ENCODE measurements at regions not wholly inside any gene's neighbourhood (a gene's known extent, or its start where the extent isn't known, plus 50 kb on each side); places are given as distances from the start of the nearest gene placed in this dataset.
"Not testable (repeated sequence)": the region's sequence is repeated elsewhere in the genome, so short reads cannot be mapped to it uniquely, and the experiment has no call there.

DNA sequence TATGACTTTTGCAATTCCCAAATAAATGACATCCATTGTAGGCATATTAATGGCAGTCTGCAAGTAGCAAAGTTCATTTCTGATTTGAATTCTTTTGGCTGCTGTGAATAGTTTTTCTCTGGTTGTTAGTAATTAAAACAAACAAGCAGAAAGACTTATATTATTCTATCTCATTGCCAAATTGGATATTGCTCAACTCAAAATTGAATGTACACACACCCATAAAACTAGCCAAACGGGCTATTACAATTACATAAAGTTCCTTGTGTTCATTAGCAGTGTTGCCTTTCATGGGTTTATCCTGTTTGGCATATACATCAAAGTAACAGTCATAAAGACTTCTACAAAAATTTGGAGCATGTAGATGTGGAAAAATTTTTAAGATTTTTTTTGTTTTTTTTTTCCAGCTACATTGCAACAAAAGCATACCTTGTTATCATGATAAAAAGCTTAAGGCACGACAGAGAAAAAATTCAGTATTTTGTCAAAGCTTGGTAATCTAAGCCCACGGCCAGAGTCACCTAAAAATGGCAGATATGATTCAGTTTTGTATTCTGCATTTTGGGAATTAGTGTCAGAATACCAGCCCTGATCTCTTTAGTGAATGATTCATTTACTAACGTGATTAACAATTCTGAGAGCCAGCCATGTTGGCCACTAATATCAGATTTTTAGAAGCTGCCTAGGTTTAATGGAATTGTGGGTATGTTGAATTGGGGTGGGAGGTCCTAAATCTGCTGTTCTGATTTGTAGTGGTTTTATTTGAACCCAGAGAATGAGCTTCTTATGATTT, 108.4 kb downstream of the KLF5 start:
- DNase-seq (ENCODE audit: low read depth) = no peak

DNA sequence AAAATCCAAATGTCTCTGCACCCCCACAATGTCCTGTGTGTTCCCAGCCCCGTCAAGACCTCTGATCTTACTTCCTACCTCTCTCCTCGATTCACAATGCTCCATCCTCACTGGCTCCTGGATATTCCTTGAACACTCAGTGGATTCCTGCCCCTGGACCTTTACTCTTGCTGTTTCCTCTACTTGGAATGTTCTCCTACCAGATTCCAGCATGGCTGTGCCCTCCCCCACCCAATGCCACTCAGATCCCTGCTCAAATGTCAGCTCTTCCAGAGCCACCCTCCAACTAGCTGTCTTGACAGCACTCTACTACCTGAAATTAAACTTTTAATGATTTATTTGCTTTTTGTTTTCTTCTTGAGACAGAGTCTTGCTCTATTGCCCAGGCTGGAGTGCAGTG, 107.4 kb downstream of the KLF5 start:
- no peak for DNase-seq (ENCODE audit: low read depth)

DNA sequence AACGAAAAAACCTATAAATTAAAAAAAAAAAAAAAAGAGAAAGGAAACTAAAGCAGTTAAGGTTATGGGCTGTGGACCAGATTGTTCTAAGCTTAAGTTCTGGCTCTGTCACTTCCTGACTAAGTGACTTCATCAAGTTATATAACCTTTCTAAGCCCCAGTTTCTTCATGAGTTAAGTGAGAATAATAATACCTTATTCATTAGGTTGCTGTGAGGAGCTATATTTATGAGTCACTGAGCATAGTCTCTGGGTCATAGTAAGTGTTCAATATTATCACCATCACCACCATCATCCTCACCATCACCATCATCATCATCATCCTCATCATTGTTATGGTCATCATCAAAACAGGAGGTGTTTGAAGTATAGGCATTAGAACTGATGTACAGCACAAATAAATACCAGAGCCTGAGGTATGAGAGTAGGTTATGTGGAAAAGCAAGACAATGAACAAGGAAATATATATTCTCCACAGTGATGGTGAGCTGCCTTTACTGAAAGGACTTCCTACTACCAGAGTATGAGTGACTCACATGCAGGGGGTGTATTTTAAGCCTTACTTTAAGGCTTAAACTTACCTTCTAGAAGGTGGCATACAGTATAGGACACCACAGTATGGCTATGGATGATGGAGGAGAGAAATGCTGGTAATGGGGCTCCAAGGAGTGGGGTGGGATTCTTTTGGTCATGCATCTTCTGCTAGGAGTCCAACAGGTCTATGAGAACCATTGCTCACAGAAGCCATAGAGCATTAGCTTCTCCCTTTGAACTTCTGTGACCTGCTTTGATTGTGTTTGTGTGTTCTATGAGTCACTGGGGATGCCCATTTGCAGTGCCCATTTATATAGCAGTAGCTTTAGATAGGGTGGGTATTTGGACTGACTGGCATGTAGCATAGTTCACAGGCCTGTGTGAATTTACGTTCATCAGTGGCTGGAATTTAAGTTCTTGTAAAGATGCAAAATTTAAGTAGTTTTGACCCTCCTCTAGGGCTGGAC, 104.4 kb downstream of the KLF5 start:
- DNase-seq (ENCODE audit: low read depth) = no peak

DNA sequence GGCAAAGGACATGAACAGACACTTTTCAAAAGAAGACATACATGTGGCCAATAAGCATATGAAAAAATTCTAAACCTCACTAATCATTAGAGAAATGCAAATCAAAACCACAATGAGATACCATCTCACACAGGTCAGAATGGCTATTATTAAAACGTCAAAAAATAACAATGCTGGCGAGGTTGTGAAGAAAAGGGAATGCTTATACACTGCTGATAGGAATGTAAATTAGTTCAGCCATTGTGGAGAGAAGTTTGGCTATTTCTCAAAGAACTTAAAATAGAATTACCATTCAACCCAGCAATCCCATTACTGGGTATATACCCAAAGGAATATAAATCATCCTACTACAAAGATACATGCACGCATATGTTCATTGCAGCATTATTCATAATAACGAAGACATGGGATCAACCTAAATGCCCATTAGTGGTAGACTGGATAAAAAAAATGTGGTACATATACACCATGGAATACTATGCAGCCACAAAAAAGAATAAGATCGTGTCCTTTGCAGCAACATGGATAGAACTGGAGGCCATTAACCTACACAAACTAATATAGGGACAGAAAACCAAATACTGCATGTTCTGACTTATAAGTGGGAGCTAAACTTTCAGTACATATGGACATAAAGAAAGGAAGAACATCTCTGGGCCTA, 101.7 kb downstream of the KLF5 start:
- DNase-seq (ENCODE audit: low read depth) = not testable (repeated sequence)

DNA sequence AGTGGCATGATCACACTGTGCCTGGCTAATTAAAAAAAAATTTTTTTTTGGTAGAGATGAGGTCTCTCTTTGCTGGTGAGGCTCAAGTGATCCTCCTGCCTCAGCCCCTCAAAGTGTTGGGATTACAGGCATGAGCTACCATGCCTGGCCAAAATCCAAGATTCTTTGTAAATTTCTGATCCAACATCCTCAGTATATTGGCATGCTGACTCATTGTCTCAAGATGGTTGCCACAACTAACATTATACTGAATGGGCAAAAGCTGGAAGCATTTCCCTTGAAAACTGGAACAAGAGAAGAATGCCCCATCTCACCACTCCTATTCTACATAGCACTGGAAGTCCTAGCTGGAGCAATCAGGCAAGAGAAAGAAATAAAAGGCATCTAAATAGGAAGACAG, 100.0 kb downstream of the KLF5 start:
- no peak for DNase-seq (ENCODE audit: low read depth)

DNA sequence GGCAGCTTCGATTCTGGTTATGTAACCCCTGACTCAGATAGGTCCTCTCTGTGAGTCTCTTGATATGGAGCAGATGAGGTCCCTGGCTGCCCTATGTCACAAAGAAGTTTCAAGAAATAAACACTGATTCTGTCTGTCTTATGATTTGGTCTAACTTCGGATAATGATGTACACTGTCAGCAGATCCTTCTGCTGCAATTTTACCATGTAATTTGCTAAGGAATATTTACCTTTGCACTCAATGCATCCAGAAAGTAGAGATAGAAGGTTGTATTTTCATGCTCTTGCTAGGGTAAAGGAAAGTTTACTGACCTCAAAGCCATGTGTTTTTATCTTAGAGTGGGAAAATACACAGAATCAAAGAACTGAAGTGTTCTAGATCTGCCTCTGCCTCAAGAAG, 98.2 kb downstream of the KLF5 start:
- no peak for DNase-seq (ENCODE audit: low read depth)

DNA sequence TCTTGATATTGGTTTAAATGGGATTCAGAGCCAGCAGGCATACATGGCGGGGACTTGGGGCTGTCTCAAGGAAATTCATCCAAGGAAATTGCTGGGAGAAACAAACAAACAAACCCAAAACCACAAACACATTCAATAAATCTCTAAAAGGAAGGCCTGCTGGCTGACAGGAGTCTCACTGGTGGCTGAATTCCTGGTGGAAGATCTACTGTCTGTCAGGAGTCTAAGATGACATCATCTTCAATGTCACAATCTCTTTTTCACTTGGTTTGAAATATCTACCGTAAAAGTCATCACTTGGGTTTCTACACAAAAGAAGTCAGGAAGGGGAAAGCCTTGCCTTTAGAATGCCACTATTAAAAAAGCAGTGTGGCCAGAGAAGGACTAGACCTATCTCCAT, 87.9 kb downstream of the KLF5 start:
- no peak for DNase-seq (ENCODE audit: low read depth)

DNA sequence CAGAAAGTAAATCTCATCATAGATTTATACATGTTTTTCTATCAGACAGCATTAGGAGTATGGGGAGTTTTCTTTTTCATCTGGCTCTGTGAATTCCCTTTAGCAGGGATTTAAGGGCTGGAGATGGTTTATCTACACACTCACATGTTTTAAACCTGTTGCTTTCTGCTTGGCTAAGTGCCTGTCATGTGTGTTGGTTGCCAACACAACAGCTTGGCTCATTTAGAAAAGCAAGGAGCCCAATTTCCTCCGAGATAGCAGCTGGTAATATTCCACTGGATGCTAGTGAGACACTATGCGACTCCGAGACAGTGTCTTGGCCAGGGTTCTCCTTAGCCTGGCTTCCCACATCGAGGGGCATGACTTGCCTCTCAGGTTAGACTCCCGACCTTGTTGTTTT, 83.3 kb downstream of the KLF5 start:
- DNase-seq (ENCODE audit: low read depth) = no peak

DNA sequence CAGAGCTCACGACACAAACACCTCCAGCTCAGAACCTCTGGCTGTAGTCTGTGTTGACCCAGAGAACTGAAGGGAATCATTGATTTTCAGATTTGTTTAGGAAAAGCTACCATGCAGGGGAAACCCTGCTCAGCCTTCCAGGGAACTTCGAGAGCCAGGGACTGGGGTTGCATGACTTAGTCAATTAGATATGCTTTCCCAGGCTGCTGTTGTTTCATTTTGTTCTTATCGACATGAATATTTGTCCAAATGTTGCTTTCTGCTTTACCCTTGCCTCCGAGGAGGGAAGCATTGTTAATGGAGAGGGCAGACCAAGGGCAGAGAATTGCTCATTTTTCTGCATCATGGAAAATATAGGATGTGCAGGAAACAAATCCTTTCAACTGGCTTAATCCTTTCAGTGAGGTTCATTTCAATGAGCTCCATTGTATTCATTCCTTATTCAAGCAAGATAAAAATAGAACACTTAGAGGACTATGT, 82.5 kb downstream of the KLF5 start:
- no peak for DNase-seq (ENCODE audit: low read depth)

DNA sequence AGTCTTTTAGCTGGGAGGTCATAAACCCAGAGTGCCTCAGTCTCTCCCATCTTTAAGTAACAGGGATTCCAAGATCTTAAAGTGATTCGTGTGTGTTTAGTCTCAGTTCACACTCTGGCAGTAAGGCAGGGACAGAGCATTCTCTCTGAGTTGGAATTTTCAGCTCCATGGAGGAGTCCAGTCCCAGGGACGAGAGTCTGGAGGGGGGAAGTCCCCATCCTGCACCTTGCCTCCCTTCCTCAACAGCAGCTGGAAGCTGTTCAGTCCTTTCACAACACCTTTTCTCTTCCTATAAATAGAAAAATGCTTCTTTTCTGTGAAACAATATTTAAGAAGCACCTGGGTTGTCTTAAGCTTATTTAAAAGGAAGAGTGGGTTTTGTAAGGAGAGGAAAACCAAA, 82.0 kb downstream of the KLF5 start:
- no peak for DNase-seq (ENCODE audit: low read depth)

DNA sequence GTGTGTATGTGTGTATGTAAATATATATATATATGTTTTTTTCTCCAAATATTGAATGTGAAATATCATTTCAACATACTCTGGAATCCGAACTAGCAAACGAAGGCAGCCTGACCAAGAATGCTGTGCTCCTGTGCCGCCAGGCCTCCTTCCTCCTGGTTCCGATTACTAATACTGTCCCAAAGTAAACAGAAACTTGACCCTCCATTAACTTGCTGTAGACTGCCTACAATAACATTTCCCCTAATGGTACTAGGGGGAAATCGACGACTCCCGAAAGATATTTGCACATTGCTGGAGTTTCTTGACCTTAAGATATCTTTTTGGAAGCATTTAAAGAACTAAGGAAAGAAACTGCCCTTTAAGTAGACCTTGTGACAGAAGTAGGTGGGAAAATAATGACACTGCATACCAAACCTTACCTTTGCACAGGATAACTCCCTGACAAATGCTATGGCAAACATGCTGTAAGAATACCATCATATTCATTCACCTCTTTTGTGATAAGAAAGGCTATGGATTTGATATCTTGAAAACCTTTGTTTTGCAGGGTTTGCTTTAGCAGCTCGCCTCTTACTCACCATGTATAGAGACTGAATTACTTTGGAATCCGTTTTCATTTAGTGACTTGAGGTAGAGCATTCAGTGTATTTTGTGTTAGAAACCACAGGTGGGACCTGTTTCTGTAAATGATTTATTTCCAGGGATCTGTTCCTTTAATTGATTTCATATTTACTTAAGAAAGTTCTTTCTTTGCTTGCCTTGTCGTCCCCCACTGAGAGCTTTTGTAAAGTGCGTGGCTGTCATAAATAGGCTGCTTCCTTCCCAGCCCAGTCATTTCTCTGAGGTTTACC, 80.1 kb downstream of the KLF5 start:
- DNase-seq (ENCODE audit: low read depth) = no peak

DNA sequence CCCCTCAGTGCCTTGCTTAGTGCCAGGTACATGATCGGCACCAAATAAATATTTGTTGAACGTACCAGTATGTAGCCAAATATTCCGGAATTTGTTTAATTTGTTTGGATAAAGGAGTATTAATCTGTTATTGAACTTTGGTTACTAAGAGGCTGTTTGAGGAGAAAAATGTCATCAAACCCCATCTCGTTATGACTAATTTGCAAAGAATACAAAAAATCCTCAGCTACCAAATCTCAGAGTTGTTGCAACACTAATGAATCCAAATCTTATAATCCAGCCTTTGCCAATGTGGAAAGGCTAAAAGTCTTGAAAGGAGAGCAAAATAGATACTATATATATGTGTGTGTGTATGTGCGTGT, 79.5 kb downstream of the KLF5 start:
- no peak for DNase-seq (ENCODE audit: low read depth)

DNA sequence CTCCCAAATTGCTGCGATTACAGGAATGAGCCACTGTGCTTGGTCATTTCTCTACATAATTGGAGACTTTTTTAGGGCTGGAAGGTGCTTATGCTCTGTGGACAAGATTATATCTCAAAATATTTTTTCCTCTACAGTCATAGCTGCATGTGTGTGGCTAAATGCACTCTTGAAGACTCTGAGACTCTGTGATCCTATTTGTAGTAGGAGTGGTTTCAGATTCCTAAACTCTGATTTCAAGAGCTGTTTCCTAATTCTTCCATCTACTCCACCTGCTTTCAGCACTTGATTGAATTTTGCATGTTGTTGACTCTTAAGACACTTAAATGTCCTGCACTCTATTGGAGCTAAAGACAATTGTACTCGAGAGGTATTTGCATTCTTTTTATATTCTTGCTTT, 78.0 kb downstream of the KLF5 start:
- DNase-seq (ENCODE audit: low read depth) = no peak

DNA sequence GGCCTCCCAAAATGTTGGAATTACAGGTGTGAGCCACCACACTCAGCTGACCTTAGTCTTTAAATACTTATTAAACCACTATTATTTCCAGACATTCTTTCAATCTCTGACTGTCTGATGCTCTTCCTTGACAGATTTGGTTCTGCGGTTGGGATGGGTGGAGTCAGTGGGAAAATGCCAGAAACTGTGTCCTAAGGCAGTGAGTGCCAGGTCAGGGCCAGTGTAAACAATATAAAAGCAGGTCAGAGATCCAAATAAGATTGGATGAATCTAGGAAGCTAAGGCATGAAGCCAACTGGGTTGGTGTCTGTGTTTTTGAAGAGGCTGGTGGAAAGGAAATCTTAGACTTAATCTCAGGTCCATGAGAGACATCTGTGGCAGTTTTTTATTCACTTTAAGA, 74.7 kb downstream of the KLF5 start:
- no peak for DNase-seq (ENCODE audit: low read depth)

DNA sequence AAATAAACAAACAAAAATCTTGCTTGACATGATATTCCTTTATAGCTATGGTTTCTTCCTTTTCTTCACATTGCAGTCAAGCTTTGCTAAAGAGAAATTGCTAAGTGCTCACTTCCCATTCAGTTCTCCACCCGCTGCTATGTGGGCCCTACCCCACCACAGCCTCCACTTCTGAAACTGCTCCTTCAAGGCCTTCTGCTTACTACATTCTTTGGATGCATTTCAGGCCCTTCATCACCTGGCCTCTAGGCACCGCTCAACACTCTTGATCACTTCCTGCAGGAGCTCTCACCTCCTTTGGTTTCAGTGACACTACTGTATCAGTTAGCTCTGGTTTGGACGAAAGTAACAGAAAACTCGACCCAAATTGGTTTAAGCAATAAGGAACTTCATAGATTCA, 72.4 kb downstream of the KLF5 start:
- DNase-seq (ENCODE audit: low read depth) = no peak

DNA sequence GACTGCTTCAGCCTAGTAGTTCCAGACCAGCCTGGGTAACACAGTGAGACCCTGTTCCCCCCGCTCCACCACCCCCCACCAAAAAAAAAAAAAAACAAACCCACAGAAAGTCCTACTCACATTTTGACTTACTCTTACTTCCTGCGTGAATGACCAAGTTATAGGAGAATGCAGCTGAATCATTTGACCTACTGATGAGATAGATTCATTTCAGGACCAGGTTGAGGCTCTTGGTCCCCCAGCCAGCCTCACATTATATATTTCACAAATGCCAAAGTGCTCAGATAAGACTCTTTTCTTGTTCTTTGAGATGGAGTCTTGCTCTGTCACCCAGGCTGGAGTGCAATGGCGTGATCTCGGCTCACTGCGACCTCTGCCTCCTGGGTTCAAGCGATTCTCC, 70.2 kb downstream of the KLF5 start:
- no peak for DNase-seq (ENCODE audit: low read depth)

Data from CMK (cell line).